ENCODE measurements at regions not wholly inside any gene's neighbourhood (a gene's known extent, or its start where the extent isn't known, plus 50 kb on each side); places are given as distances from the start of the nearest gene placed in this dataset.
A peak's percentile ranks its signal among the peaks of the same experiment; 100 is the strongest.

DNA sequence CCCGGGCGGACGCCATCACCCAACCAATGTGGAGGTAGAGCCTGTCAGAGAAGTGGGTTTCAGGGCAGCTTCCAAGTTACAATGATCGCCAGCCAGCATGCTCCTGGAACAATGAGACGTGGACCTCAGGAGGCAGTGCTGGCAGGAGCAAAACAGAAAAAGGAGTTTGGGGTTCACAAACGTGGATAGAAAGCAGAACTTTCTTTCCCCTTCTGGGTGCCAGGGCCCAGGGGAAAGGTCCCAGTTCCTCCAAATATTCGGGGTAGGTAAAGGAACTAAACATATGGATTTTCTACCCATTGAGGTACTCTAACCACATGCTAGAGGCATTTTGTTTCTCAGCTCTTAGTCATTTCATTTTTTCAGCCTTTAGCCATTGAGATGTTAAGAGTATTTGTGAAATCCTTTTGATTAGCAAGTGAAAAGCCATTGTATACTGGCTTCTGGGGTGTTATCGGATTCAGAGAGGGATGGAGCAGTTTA lies 488.4 kb upstream of the ADGRL2 start (continued):
- peak; percentile 90 for TF ChIP-seq CHD7 (IDR thresholded peaks at IDR 0.05; ENCODE audit: insufficient replicate concordance, low read length)
- TF ChIP-seq KDM4A (IDR thresholded peaks at IDR 0.05; ENCODE audit: low read depth, low read length, severe bottlenecking), result no peak
- TF ChIP-seq TEAD4 (IDR thresholded peaks at IDR 0.05; ENCODE audit: low read depth, low read length), result no peak
- no peak for TF ChIP-seq SRF (IDR thresholded peaks at IDR 0.05; ENCODE audit: low read depth, low read length)
- no peak for TF ChIP-seq BCL11A (IDR thresholded peaks at IDR 0.05; ENCODE audit: low read depth in 2 of 2, low read length in 2 of 2)
- TF ChIP-seq POU5F1 (IDR thresholded peaks at IDR 0.05; ENCODE audit: low read depth, low read length), result no peak
- no peak for TF ChIP-seq MAFK (IDR thresholded peaks at IDR 0.05; ENCODE audit: low read depth, low read length)
- peak; percentile 62 for TF ChIP-seq ASH2L (IDR thresholded peaks at IDR 0.05; ENCODE audit: low read length)
- TF ChIP-seq SIX5 (IDR thresholded peaks at IDR 0.05; ENCODE audit: low read depth, low read length), result no peak
- TF ChIP-seq TAF1 (IDR thresholded peaks at IDR 0.05; ENCODE audit: low read depth, low read length), result no peak
- TF ChIP-seq SIRT6 (IDR thresholded peaks at IDR 0.05; ENCODE audit: low read length), result no peak
- TF ChIP-seq EZH2 (IDR thresholded peaks at IDR 0.05; ENCODE audit: low read depth, low read length, severe bottlenecking), result no peak
- TF ChIP-seq CREB1 (IDR thresholded peaks at IDR 0.05), result no peak

All from H1 (cell line).